ENCODE measurements at regions not wholly inside any gene's neighbourhood (a gene's known extent, or its start where the extent isn't known, plus 50 kb on each side); places are given as distances from the start of the nearest gene placed in this dataset.

- TF ChIP-seq CTCF (IDR thresholded peaks at IDR 0.05) (no peak), POLR2A (IDR thresholded peaks at IDR 0.05) (no peak)
These were observed 246.8 kb downstream of the PTH2R start for GRCh38 chr2:208653383-208653782.
